T-helper 1 cell treated with Interleukin-12 subunit alpha and Interleukin-12 subunit beta and Interleukin-4 antibody, amounts not matched to agents 30 ng/mL and 1 ng/mL, for 36 hours (primary cell): ENCODE measurements at regions not wholly inside any gene's neighbourhood (a gene's known extent, or its start where the extent isn't known, plus 50 kb on each side); places are given as distances from the start of the nearest gene placed in this dataset.
"Not testable (repeated sequence)": the region's sequence is repeated elsewhere in the genome, so short reads cannot be mapped to it uniquely, and the experiment has no call there.

Experiments used
- intact Hi-C: fragments of 100-400 bp; cut with micrococcal nuclease; formaldehyde crosslinking; loops from one replicate; pipeline ENCODE4 v1.15.1; 2024

DNA sequence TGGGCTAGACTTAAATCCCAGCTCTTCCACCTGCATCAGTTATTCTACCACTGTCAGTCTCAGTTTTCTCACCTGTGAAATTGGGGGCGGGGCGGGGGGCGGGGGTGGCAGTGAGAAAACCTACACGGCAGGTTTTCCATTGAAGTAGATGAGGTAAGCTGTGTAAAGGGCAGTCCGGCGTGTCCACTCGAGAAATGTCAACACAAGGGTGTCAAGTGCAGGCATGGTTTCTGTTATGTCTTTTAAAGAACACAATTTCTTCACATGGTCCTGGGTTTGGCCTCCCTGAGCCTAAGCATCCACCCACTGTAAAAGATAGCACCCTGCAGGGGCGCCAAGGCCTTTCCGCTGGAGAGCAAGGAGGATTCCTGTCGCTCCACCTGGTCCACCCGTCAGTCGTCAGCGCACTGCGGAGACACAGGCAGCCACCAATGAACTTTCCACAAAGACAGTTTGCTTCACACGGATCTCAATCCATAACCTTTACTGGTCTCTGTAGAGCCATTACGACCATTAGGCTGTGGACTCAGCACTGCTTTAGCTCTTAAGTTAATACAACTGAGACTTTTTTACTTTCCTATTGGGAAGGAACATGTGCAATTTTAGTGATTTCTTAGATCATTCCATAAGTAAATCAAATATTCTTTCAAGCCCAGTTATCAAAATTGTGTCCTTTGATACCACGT, 99.5 kb upstream of the FOXB1 start:
- intact Hi-C loops, result no loop called here

DNA sequence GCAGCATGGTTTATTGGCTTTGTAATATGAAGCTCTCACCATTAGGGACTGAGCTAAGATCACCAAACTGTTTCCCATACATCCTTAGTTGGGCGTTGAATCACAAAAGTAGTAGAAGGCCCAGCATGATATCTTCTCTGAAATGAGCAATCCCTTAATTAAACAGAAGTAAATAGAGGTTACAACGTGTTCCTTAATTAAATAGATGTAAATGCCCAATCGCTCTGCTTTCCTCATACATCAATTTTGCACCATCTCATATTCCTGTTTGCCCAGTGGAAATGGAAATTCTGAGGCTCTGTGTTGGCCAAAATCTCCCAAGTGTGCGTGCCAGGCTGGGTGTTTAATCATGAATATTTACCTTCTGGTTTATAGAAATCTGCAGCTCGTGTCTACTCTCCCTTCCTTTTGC, 107.4 kb upstream of the FOXB1 start:
- intact Hi-C loops, result no loop called here

DNA sequence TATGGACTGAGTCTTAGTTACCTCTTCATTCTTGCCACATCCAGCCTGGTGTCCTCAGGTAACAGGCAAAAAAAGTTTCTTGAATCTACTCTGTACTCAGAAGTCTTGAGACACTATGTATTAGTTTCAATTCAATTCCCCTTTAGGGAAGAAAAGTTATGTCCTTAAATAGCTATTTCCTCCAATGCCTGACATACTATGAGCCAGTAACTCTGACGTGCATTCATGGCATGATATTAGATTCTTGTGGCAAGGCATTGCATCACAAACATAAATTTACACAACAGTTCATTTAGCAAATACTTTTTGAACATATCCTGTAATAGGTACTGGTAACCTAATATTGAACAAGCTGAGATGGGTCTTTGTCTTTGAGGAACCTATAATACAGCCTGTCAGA, 109.3 kb upstream of the FOXB1 start:
- intact Hi-C loops, result no loop called here

DNA sequence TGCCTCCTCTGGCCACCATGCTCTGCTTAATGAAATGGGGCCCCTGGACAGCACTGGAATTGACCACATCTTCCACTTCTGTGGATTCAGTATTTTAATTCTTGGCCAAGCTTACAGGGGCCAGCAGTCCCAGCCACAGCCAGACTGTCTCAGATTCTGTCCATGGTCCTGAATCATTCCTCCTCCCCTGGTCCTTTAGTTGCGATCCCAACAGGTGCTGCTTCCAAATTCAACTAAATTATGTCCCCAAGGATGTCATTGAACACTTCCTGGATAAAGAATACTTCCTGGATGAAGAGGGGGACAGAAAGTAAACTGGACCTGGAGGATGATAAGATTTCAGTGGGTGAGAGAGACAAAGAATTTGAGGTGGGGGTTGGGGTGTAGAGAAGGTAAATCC, 111.1 kb upstream of the FOXB1 start:
- intact Hi-C loops, result no loop called here

DNA sequence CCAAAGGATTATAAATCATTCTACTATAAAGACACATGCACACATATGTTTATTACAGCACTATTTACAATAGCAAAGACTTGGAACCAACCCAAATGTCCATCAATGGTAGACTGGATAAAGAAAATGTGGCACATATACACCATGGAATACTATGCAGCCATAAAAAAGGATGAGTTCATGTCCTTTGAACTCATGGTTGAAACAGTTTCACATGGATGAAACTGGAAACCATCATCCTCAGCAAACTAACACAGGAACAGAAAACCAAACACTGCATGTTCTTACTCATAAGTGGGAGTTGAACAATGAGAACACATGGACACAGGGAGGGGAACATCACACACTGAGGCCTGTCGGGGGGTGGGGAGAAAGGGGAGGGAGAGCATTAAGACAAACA, 116.2 kb upstream of the FOXB1 start:
- intact Hi-C loops, result not testable (repeated sequence)

DNA sequence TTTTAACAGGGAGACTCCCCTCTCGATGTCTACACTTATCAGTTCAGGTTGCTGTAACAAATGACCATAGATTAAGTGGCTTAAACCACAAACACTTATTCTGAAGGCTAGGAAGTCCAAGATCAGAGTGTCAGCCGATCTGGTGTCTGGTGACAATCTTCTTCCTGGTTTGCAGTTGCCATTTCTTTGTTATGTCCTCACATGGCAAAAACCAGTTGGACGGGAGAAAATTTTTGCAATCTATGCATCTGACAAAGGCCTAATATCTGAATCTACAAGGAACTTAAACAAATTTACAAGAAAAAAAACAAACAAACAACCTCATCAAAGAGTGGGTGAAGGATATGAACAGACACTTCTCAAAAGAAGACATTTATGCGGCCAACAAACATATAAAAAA, 116.9 kb upstream of the FOXB1 start:
- intact Hi-C loops, result no loop called here

DNA sequence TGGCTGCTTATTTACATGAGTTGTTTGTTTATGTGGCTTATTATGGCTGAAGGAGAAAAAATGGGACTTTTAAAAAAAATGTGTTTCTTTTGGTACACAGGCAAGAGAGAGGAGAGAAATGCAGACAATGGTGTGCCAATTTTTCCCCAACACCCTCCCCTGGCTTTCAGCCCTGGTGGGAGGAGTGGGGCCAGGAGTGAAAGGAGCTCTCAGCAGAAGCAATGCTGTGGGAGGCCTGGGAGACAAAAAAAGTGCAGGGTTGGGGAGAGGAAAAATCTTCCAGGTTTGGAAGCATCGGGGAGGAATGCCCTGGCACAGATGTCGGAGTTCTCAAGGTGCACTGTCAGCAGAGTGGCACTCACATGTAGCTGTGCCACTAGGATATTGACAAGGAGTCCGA, 117.7 kb upstream of the FOXB1 start:
- intact Hi-C loops, result no loop called here

DNA sequence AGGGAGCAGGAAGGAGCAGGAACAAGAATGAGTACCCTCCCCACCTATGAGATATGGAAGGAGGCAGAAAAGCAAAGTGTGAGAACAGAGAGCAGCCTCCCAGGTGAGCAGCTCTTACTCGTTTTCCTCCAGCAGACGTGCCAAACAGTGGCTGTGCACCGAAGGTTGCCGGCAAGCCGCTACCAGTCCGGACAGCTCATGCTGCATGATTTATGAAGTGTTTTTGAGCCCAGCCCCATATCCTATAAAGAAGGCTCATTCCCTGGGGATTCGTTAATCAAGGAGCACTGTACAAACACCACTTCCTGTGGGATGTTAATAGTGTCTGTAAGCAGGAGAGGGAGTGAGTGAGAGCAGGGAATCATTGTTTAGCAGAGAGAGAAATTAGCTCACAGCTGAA, 118.3 kb upstream of the FOXB1 start:
- intact Hi-C loops, result no loop called here

DNA sequence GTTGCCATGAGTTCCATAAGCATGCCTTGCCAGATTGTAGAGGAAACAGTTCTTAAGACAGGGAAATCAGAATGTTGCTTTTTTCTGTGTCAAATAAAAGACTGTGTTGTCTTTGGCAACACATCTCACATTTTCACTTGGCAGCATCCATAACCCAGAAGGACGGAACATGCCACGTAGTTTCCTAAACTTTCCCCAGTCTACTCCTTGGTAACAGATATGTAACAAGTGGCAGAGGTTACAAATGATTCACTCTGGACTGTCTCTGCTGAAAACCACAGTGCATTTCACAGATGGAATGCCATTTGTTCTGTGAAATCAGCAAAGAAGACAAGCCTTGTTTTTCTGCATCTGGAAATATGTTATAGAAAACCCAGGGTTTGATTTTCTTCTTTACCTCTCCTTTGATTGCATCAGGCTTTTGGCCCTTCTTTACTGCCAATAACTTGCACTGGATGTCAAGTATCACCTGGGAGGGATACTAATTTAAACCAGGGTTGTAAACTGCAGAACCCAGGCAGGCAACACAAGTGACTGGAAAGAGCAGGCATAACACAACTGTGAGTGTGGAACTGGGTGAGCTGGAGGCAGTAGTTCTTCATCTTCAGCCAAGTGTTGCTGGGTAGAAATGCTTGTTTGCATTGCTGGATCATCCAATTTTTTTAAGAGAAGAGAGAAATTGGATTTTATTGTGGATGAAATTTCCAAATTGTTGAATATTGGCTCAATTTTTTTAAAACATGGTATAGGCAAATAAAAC, 124.4 kb upstream of the FOXB1 start:
- intact Hi-C loops, result no loop called here

DNA sequence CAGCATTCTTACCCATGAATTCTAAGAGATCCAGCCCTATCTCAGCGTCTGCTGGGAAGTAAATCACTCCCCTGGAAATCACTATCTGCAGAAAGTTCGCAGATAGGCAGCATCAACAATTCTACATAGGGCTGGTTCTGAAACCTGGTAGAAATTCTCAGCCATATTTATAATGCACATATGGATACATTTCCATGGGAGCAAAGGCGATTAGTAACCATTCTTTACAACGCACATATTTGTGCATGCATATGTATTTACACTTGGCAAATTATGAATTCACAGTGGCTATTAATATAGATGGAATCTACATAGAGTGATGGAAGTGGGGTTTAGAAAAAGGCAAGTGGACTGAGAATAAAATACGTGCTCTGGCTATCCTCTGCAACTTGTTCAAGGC, 128.0 kb upstream of the FOXB1 start:
- intact Hi-C loops, result no loop called here

DNA sequence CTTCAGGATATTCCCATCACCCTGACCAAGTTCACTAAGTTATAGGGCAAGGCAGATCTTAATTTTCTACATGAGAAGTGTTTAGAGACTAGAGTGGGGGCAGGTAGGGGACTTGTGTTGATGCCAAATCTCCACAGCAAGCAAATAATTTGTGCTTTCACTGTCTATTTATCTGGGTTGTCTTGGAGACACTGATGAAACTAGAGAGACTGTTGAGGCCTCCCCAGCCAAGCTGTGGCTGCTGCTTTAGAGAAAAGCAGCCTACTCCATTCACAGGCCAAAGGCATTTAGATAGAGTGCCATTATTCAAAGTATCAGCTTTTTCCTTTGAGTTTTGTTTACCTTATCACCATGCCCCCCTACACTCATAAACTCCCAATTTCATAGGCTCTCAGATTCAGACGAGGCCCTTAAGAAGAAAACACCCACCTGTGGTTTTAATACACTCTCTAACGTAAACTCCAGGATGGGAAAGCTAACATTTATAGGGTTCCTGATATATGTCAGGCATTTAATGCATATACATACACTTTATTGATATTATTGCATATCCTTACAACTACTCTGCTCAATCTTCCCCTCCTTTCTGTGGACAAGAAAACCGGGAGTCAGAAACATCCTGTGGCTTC, 130.4 kb upstream of the FOXB1 start:
- intact Hi-C loops, result no loop called here

DNA sequence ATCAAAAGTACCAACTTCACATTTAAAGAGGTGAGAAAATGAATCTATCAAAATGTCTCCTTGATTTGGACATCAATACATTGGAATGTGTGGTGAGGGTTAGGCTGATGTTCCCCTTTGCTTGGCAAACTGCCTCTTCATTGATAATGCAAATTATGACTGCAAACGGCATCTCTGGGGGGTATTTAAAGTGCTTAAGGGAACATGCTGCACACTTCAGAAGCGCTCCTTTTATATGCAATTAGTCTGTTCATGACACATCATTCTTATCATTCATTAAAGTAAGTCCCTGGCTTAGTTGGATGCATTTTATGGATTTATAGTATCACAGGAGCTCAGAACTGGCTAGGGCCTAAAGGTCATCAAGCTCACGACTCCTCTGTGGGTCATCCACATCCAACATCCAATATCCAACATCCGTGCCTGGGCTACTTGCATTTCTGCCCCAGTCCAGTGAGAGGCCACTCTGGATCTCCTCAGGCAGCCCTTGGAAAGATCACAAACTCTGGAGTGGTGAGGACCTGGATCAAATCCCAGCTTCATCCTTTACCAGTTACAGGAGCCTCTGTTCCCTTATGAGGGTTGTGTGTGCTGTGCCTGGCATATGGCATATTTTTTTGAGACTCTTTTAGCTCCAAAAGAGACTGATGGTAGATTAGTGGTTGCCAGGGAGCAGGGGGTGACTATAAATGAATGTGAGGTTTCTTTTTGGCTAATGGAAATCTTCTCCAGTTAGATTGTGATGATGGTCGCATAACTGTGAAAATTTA, 136.8 kb upstream of the FOXB1 start:
- intact Hi-C loops, result no loop called here

DNA sequence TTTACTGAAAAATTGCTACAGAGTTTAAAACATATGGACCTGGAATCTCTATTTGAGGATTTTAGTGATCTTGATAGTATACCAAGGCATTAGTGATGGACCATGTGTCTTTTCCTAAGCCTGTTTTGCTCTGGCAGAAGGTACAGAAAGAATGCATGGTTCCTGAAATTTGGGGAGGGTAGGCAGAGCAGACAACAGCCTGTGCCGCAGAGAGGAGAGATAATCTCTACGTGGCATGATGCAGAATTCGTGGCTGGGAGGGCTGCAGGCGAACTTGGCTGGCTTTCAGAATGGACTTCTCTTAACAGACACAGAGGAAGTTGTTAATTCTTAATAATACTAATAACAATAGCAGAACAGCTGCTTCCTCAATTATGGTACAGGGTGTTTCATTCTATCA, 137.5 kb upstream of the FOXB1 start:
- intact Hi-C loops, result no loop called here

DNA sequence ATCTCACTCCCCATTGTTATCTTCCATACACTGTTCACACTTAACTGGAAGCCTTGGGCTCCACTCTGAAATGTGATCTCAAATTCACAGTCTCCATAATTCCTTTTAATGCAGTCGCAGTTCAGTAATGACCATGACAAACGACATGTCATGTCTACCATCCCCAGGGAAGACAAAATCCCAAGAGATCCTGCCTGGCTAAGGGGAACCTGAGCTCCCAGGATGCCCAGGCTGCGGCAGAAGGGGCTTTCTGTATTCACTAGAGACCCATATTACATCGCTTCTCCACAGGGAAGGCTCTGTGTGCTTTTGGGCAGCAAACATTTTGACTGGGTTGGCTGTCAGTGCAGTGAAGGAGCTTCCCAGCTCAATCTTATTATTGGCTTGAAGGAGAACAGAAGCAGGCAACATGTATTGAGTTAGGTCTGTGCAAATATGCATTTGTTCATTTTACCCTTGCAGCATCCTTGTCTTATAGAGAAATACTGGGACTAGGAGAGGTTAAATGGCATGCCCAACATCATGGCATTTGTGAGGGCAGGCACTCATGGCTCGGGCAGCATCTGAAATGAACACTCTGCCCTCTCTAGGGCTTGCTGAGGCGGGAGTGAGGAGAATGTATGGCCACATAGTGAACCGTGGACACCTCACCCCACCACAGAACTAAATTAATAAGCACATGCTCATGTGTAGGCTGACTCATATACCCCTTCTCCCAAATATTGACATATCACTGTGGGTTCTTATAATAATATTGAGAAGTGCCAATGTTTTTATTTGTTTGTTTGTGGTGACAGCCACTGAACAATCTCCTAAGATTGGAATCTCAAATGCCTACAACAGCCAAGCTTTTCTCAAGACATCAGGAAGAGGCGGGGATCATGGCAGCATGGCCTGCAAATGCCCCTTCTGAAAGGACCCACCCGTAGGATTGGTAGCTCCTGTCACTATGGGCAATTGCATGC, 141.6 kb upstream of the FOXB1 start:
- intact Hi-C loops, result no loop called here

DNA sequence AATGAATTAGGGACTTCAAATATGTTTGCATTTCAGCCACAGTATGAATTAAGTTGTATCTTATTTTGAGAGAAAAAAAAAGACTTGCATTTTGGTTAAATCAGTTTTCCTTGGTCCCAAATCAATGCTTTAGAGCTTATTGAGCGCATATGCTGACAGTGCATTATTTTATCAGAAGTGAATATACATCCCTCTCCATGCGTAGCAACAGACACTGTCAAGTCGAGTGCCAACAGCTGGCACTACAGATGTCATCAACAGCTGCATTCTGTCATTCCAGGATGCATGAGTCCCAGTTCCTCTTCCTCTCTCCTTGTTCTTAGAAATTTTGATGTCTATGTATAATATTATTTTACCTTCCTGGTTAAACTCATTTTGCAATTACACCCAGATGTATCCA, 156.1 kb upstream of the FOXB1 start:
- intact Hi-C loops, result no loop called here

DNA sequence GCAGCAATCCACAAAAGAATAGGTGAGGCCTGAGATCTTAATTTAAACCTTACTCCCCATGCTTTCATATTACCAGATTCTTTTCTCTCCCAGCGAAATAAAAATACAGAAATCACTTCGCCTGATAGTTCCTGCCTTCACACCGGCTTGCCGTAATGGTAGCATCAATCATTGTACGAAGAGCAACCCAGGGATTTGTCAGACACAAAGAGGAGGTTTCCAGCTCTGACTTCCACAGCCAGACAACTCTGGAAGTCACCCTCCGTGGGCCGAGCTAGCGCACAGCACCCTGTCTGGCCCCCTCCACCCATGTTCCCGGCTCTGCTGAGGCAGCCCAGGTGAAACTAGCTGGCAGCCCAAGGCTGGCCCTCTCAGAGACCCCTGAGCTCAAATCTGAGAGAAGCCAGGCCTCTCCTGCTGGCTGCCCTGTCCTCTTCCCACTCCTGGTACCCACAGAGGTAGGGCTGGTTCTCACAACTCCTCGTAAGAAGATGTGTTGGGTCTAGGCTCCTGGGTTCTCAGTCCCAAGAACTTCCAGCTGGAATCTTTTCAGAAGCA, 156.9 kb upstream of the BNIP2 start:
- intact Hi-C loops, result no loop called here

DNA sequence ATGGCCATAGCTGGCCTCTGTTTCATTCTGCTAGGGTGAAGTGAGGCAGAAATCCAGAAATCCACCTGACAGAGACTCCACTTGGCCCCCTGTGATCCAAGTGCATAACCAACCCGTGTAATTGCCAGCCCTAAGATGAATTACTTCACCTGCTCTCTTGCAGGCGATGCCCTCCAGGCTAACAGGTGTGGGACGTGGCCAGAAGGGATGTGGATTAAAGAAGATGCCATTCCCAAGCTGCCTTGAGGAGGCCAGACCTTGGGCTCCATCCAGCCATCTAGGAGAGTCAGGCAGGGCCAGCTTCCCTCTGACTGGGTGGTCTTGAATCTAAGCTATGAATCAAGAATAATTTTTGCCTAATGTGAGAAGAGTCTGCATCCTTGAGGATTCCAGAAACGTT, 154.5 kb upstream of the BNIP2 start:
- intact Hi-C loops, result no loop called here

DNA sequence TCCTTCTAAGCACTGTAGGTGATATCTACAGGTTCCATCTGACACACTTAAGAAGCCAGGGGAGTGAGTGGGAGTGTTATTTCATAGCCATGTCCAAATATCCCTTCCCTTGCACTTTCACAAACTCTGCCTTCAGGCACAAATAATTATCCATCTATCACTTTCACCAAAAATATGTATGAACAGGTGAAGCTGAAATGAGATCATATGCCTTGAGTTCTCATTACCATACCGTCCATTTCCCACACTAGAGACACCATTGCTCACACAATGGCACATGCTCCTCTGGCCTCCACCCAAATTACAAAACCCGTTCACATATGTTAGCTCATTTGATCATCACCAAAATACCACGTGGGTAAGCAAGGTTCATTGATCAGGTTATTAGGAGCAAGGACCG, 151.9 kb upstream of the BNIP2 start:
- intact Hi-C loops, result no loop called here

DNA sequence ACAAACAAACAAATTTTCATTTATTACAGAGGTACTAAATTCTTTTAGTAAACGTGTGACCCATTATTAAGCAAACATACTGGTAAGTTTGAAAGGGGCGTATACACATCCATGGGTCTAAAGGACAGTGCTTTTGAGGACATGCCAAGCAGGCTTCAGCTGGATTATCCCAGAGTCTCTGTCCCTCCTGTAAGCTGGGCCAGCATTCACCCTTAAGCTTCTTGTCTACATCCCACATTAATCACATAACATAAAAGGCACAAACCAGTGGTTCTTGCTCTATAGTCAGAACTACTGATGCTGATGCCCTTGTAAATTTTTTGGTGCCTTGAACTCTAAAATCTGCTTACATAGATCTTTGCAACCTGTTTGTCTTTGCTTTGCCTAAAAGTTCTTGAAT, 150.8 kb upstream of the BNIP2 start:
- intact Hi-C loops, result loop anchor here (2.0 to 5.0 kb wide), 2 partner anchors 41 to 88 kb away; no protein-coding TSS in a partner anchor

DNA sequence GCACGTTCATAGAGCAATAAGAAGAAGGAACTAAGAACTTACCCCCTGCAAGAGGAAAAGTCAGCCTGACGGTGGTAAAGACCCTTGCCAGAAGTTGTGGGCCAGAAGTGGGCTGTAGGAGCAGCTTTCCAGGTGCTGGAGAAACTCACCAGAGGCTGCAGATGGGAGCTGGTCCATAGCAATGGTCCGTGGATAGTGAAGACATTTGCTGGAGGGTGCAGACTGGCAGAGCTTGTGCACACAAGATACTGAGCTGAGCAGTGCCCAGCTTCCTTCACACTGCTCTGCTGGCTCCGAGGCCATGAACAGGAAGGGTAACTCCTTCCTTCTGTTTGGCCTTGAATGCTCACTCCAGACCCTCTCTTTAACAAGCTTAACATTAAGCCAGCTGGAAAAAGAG, 149.8 kb upstream of the BNIP2 start:
- intact Hi-C loops, result loop anchor here (2.0 to 5.0 kb wide), 2 partner anchors 40 to 87 kb away; no protein-coding TSS in a partner anchor
